ENCODE measurements at regions not wholly inside any gene's neighbourhood (a gene's known extent, or its start where the extent isn't known, plus 50 kb on each side); places are given as distances from the start of the nearest gene placed in this dataset.
"Not testable (repeated sequence)": the region's sequence is repeated elsewhere in the genome, so short reads cannot be mapped to it uniquely, and the experiment has no call there.

DNA sequence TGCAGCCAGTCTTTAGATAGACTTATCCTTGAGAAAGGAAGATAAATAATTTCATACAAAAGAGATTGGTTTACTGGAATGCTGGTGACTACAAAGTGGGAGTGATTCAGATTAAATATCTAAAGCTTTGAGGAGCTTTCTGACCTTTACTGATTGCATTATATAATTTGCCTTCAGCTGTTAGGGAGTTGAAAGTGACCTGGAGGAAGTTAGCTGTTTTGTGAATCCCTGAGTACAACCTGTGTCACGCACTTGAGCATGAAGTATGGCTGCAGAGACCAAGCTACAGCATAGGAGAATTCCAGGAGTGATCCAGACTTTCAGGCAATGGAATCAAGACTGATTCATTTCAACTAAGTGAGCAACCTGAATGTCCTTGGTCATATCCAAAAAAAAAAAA lies 1848.3 kb upstream of the RAG2 start:
- no peak for DNase-seq (ENCODE audit: low spot score)

DNA sequence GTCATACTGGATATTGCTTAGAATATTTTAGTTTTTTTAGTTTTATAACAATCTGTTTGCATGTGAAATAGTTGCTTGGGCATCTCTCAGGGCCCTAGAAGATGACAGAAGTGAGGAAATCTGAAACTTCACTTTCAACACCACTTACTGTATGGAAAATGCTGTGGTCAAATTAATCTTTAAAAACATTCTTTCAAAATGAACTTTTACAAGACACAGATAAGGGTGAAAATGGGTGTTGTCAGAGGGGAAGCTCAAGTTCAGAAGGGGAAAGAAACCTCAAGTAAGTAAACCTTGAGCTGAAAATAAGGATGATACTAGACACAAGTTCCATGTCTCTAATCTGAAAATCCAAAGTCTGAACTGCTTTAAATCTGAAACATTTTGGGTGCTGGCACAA lies 1840.1 kb upstream of the RAG2 start:
- DNase-seq (ENCODE audit: low spot score), result no peak

DNA sequence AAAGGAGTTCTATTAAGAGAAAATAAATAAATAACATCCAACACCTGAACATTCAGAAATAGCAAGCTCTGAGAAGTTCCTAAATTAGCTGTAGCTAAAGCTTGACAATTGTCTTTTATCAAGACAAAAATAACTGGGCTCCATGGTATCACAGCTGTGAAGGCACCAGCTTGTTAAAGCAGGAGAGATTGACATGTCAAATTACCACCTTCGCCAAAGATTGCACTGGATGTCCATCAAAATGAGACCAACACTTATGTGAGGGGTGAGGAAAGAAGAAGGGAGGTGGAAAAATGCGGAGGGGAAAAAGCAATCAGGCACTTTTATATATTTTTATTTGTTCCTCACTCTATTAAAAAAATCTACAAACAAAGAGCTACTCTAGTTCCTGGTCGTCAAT lies 1827.5 kb upstream of the RAG2 start:
- no peak for DNase-seq (ENCODE audit: low spot score)

DNA sequence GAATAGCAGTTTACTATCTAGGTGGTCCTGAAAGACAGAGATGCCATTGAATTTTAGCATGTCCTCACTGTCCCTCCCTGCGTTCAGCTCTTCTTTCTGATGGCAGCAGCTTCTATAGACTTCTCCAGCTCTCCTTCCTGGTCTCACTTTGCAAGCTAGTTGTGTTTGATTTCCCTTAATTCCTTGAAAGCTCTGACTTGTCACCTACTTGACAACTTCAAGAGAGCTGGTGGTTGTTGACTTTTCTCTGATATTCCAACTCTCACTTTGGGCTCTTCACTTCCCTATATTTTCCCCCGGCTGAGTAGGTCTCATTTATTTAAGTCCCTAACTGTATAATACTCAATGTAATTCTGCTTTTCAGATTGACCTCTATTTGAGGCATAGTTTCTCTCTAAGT lies 1825.0 kb upstream of the RAG2 start:
- no peak for DNase-seq (ENCODE audit: low spot score)

DNA sequence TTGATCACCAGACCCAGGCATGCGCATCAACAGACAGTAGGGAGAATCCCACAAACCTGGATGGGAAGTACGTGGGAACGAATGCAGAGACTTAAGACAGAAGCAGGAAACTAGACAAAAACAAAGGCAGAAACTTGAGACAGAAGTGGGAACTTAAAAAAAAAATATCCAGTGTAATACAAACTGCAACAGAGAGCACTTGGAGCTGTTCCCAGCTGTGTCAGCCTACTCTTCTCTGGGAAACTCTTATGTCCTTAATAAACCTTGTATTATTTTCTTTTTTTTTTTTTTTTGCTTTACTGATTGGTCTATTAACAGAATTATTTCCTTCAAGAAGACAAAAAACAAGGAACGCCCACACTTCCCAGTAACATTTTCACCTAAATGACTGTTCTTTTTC lies 1818.1 kb upstream of the RAG2 start:
- DNase-seq (ENCODE audit: low spot score), result no peak

DNA sequence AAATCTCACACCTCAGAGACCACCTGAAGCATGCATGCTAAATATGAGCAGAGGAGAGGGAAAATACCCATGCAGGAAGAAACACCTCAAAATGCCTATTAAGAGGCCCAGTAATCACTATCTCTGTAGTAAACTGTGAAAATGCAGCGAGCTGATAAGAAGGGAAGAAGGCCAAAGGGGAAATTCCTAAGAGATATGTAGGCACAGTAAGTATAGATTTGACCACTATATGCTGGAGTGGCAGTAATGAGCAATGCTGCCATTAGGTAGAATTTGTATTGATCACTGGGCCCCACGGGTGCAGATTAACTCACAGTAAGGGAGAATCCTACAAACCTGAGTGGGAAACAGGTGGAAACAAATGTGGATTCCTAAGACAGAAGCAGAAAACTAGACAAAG lies 1813.1 kb upstream of the RAG2 start:
- DNase-seq (ENCODE audit: low spot score), result no peak

DNA sequence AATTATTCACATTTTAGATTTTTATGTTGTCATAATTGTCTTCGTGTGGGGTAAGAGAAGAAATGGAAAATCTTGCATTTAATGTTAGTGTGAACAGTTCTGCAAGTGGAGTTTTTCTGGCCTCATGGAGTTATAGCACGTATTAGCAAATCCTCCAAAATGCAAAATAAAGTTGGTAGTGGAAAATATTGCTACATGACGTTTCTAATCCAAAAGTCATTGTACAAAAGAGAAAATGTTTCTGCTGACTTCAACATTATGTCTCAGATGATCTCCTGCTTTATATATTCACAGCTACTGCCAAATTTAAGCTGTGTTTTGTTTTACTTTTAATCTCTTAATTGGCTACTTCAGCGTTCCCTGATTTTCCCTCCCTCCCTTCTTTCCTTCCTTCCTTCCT lies 1804.0 kb upstream of the RAG2 start:
- DNase-seq (ENCODE audit: low spot score), result no peak

DNA sequence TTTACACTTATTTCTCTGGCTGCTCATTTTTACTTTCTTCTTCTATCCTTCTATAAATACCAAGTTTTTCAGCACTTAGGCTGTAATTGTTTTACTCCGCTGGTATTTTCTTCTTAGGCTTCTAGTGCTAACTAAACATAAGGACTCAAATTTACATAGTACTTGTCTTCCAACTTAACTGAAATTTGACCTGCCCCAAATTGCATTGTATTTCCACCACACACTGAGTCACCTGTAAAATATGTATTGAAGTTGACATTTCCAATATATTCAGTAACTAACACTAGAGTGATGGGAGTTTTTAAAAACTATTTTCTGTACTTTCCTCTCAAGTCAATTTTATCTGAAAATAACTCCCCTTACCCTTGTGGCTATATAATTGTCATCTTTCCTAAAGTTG lies 1794.1 kb upstream of the RAG2 start:
- DNase-seq (ENCODE audit: low spot score), result no peak

DNA sequence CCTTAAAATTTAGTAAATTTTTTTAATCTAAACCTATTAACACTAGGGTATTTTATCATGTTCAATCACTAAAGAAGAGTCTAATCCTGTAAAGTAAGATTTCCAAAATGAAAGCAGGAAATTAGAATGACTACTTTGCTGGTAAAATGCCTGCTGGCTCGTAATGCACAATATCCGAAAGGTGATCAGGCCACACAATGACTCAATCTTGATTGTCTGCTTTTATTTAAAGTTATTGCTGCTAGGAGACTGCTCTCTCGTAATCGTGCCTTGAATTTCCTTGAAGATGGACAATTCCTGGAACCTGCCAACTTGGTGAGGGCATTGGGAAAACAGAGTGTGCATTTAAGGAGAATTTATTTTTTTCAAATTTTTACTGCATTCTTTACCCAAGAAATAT lies 1786.5 kb upstream of the RAG2 start:
- no peak for DNase-seq (ENCODE audit: low spot score)

DNA sequence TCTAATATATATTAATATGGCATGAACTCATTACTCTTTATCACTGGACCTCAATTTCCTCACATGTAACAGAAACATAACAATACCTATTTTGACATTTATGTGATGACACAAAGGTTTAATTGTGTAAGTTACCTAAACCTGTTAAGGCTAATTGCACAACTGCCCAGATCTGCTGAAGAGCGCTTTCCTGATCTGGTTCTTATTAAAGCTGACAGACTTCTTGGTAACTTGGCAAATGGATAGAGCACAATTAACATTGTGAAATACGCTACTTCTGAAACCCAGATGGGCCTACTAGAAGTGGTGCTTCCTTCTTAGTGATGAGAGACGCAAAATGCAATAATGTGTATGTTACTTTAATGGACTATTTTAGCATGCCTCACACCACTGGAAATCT lies 1767.2 kb upstream of the RAG2 start:
- no peak for DNase-seq (ENCODE audit: low spot score)

DNA sequence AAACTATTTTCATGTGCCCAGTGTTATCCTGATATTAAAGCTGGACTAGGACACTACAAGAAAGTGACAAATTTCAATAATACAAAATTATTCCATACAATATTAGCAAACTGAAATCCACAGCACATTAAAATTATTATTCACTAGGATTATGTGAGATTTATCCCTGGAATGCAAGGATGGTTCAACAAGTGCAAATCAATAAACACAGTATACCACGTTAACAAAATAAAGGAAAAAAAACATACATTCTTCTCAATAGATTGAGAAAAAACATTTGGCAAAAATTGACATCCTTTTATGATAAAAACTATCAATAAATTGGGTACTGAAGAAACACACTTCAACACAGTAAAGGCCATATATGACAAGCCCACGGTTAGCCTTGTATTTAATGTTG lies 1758.2 kb upstream of the RAG2 start:
- no peak for DNase-seq (ENCODE audit: low spot score)

DNA sequence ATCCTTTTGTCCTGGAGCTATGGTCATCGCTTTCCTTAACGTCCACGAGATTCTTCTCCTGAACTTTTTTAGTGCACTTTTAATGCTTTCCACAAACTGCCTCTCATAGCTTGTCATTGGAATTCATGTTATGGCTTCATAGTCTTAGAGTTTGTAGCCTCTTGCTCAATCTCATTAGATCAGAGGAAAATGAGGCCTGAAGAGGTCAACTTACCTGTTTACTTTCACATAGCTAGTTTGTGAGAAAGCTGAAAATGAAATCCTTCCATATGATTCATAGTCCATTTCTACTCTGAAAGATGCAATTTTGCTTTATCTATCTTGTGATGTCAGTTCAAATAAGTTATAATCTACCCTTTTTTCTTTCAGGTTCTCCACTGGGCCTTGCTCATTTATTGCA lies 1747.2 kb upstream of the RAG2 start:
- DNase-seq (ENCODE audit: low spot score), result no peak

DNA sequence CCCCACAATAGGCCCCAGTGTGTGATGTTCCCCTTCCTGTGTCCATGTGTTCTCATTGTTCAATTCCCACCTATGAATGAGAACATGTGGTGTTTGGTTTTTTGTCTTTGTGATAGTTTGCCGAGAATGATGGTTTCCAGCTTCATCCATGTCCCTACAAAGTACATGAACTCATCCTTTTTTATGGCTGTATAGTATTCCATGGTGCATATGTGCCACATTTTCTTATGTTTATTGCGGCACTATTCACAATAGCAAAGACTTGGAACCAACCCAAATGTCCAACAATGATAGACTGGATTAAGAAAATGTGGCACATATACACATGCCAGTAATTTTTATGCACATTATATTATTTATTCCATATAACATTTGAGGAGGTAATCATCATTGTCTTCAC lies 1743.6 kb upstream of the RAG2 start:
- DNase-seq (ENCODE audit: low spot score), result not testable (repeated sequence)

DNA sequence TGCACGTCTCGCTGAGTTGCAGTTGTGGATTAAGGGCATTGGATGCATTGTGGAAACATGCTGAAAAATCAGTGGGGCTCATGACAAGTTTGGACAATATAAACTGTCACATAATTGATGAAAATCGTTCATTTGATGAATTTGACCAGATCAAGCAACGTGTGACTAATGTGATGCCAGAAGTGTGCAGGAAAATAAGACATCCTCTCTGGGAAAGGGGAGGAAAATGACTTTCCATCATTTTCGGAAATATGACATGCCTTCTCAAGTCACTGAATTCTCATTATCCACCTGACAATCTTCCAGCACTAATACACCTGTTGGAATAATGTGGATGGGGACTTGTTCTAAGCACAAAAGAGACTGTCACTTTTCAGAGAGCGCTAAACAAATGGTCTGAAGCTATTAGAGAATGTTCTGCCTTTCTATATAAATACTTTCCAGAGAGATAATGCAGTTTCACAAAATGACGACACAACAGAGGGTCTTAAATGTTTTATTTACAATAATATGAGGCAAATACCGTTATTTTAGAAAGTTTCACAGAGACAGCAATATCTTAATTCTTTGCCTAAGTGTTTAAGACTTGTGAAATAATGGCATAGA lies 1741.9 kb upstream of the RAG2 start:
- no peak for DNase-seq (ENCODE audit: low spot score)

DNA sequence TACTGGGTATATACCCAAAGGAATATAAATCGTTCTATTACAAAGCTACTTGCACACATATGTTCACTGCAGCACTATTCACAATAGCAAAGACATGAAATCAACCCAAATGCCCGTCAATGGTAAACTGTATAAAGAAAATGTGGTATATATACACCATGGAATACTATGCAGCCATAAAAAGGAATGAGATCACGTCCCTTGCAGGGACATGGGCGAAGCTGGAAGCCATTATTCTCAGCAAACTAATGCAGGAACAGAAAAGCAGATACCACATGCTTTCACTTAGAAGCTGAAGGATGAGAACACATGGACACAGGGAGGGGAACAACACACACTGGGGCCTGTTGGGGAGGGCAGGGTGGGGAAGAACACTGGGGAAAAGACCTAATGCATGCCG lies 1740.0 kb upstream of the RAG2 start:
- not testable (repeated sequence) for DNase-seq (ENCODE audit: low spot score)

DNA sequence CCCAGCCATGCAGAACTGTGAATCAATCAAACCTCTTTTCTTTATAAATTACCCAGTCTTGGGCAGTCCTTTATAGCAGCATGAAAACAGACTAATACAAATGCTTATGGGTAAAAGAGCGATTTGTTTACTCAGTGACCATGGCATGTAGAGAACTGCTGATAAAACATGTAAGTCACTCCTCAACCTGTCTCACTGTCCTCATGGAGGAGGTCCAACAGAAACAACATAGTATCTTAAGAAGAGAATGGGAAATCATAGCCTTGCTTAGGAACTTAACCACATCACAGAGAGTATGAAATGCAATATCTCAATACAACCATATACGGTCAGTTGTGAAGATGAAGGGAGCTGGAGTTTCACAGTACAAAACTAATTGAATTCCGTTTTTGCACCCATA lies 1734.0 kb upstream of the RAG2 start:
- DNase-seq (ENCODE audit: low spot score), result no peak

DNA sequence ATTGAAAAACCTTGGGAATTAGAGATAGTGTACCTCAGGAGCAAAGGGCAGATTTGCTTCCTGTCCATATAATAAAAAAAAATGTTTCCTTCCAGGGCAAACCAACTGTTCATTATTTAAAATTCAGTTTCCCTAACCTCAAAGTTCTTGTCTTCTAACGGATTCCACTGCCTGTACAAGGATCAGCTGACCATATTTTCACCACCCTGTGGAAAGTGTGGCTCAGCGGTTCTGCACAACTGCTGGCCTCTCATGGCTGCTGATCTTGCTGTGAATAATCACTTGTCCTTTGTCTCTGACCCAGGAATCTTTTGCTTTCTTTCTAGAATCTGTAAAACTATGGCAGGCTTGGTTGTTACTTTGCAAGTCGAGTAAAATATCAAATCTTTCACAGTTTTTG lies 1732.5 kb upstream of the RAG2 start:
- DNase-seq (ENCODE audit: low spot score), result no peak

DNA sequence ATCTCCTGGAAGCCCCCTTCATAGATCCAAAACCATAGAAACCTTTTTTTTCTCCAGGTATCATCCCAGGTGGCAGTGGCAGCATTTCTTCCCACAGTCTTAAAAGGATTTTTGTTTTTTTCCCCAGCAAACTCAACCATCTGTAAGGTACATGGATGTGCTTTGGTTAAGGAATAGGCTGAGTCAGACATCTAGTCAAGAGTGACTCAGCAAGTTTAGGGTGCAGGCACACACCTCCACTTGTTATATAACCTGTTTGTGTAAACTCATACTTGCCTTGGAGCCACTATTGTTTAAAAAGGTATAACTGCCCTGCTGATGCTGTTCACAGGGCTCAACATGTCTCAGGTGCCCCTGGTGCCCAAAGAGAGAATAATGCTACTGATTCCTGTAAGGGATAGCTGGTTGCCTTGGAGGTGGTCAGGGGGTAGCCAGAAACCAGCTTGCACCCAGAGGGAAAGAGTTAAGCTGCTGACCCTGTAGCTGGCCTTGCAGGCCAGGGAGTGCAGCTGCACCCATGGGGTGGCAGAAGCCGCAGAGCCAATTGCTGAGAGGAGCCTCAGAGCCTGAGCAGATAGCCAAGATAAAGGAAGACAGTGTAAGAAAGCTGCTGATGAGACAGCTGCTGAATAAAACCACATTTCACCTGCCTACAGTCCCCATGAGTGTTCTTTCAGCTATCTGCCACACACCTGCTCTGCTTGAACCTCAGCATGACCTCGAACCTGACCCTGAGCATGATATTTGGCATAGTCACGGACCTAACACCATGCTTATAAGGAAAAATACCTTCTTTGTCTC lies 1726.1 kb upstream of the RAG2 start:
- no peak for DNase-seq (ENCODE audit: low spot score)

DNA sequence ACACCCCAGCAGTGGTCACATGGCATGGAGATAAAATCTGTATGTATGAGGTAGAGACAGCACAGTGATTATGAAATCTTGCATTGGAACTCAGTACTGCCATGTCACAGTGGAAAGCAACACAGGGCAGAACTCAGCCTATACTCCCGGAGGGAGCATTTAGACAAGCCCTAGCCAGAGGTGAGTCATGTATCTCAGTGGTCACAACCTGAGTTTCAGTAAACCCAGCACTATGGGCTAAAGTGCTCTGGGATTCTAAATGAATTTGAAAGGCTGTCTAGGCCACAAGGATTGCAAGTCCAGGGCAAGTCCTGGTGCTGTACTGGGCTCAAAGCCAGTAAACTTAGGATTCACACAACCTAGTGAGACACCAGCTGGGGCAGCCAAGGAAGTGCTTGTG lies 1717.1 kb upstream of the RAG2 start:
- DNase-seq (ENCODE audit: low spot score), result no peak

DNA sequence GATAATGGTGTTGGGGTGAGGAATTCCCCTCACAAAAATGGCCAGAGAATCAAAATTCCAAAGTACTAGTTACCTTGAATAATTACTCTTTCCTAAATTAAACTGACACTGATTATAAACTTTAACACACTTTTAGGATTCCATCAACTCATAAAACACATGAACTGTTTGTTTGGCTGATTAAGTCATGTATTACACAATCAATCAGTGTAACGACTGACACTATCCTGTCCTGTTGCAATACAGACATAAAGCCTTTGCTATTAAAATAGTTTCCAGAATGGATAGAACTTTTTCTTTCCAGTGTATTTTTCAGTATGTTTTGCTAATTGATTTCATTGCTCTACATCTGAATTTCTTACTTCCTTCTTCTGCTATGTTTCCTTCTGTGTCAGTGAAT lies 1709.4 kb upstream of the RAG2 start:
- DNase-seq (ENCODE audit: low spot score), result no peak

DNA sequence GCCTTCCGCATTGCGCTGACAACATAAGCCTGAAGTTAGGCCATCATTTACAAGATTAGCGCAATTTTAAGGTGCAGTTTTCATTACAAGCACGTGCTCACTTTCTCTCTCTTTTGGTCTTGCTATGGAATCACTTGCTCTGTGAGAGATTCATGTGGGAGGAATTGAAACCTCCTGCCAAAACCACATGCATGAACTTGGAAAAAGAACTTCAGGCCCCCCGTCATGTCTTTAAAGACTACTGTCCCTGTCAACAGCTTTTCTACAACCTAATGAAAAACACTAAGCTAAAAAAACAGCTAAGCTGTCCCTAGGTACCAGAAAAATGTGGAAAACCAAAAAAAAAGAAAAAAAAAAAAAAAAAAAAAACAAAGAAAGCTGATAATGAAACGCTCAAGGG lies 1707.6 kb upstream of the RAG2 start:
- no peak for DNase-seq (ENCODE audit: low spot score)

DNA sequence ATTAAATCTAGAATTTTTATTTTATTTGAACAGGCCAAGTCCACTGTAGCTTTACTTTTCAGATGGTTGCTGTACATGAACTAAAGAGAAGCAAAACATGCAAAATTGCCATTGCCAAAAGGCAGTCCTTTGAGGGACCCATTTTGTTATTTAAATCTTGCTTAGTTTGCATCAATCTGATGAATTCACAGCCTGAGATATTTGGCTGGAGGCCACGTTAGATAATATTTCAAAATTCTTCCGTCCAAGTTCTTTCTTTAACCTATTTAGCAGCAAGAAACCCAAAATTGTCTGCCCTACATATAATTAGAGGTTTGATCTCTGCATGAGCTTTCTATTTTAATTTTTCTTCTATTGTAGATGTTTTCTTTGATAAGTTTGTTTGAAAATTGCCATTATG lies 1706.9 kb upstream of the RAG2 start:
- no peak for DNase-seq (ENCODE audit: low spot score)

DNA sequence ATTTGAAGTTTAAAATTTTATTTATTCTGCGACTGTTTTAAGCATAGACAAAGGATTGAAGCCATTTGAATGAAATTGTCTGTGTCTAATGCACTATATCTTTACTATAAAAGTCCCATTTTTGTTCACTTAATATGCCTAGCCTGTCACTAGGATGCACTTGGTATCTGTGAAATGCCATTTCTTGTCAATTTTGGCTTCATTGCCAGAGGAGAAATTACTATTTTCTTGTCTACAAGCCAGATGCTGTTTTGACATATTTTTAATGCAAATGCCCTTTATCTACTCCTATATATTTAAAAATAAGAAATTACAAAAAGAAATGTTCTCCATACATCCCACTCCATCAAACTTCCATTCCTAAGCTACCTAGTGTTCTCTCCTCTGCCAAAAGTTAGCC lies 1704.5 kb upstream of the RAG2 start:
- DNase-seq (ENCODE audit: low spot score), result no peak

DNA sequence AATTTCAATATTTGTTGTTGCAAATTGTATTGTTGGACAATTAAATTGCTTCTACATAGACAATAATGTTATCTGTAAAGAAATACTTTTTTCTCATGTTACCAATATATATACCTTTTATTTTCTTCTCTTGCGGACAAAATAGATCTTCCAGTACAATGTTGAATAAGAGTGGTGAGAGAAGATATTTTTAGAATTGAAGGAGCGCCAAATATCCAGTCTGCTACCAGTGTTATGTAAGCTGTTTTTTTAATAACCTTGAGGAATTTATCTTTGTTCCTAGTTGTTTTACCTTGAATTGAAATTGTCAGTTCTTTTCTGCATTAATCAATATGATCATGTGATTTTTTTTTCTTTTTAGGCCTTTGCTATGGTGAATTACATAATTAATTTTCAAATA lies 1702.5 kb upstream of the RAG2 start:
- DNase-seq (ENCODE audit: low spot score), result no peak

Data from mucosa of gallbladder (tissue), 1 donor.